PC-3 (cell line): ENCODE measurements at regions not wholly inside any gene's neighbourhood (a gene's known extent, or its start where the extent isn't known, plus 50 kb on each side); places are given as distances from the start of the nearest gene placed in this dataset.

ENCODE experiments used
- ATAC-seq: fragments of 200-7000 bp; cut with Tn5 transposase; 2 replicates; pipeline ENCODE4 v1.9.1; 2020; ENCODE audit warnings: mild to moderate bottlenecking, moderate library complexity
- BruUV-seq: library from RNA; stranded (reverse); fragments of 400-500 nt; replicated peaks from 2 replicates; lab custom pipeline; 2021; lab: Mats Ljungman, UMichigan
- CTCF ChIA-PET: fragments of 300-600 bp; sonication (Branson Sonifier 250); formaldehyde crosslinking; loops from one replicate; lab custom pipeline; 2022; ENCODE audit warnings: antibody characterized with exemption; lab: Charles Lee
- POLR2A ChIA-PET: fragments of 300-600 bp; sonication (Branson Sonifier 250); formaldehyde crosslinking; loops from one replicate; lab custom pipeline; 2022; ENCODE audit warnings: antibody characterized with exemption; ENCODE audit not compliant: unreplicated experiment; lab: Charles Lee
- DNase-seq: peaks from one replicate; pipeline ENCODE4 v3.0.0-alpha.2; 2015
- H2AFZ ChIP-seq: fragments of 300-600 bp; sonication (generic); 2 replicates; pipeline ENCODE4 v1.6.0; 2016; ENCODE audit warnings: antibody characterized with exemption, low read length
- H3F3A ChIP-seq: fragments of 300-600 bp; sonication (generic); one replicate; pipeline ENCODE4 v1.6.0; 2017; ENCODE audit warnings: antibody characterized with exemption, low read length, control low read depth, mild to moderate bottlenecking; ENCODE audit not compliant: unreplicated experiment
- H3K27ac ChIP-seq: fragments of 300-600 bp; sonication (generic); 2 replicates; pipeline ENCODE4 v1.5.1; 2016; ENCODE audit warnings: mild to moderate bottlenecking, low read length
- H3K27me3 ChIP-seq: fragments of 300-600 bp; sonication (generic); 2 replicates; pipeline ENCODE4 v1.6.1; 2016; ENCODE audit warnings: low read length, mixed read lengths
- H3K36me3 ChIP-seq: fragments of 300-600 bp; sonication (generic); 2 replicates; pipeline ENCODE4 v1.6.1; 2016; ENCODE audit warnings: low read depth, mixed run types, low read length, mixed read lengths
- H3K4me1 ChIP-seq: fragments of 300-600 bp; sonication (generic); 2 replicates; pipeline ENCODE4 v1.5.1; 2016; ENCODE audit warnings: low read length; ENCODE audit not compliant: insufficient read depth
- H3K4me2 ChIP-seq: fragments of 300-600 bp; sonication (generic); 2 replicates; pipeline ENCODE4 v1.6.0; 2016; ENCODE audit warnings: low read length
- H3K4me3 ChIP-seq: fragments of 300-600 bp; sonication (generic); 2 replicates; pipeline ENCODE4 v1.5.1; 2016; ENCODE audit warnings: mild to moderate bottlenecking, low read length, mixed read lengths
- H3K79me2 ChIP-seq: fragments of 300-600 bp; sonication (generic); 2 replicates; pipeline ENCODE4 v1.6.1; 2017; ENCODE audit warnings: low read length, mixed read lengths
- H3K9ac ChIP-seq: fragments of 300-600 bp; sonication (generic); 2 replicates; pipeline ENCODE4 v1.6.0; 2016; ENCODE audit warnings: mild to moderate bottlenecking, low read length
- H3K9me2 ChIP-seq: fragments of 300-600 bp; sonication (generic); replicated peaks from 2 replicates; pipeline ENCODE4 v1.6.1; 2016; ENCODE audit warnings: mixed run types, low read length, mixed read lengths
- H3K9me3 ChIP-seq: fragments of 300-600 bp; sonication (generic); 2 replicates; pipeline ENCODE4 v1.6.1; 2016; ENCODE audit warnings: low read length, mixed read lengths
- H4K20me1 ChIP-seq: fragments of 300-600 bp; sonication (generic); 2 replicates; pipeline ENCODE4 v1.6.1; 2016; ENCODE audit warnings: low read length, mixed read lengths
- EZH2 ChIP-seq: fragments of 300-600 bp; sonication (generic); IDR thresholded peaks from one replicate; pipeline ENCODE4 v1.6.1; 2017; ENCODE audit warnings: antibody characterized with exemption, mild to moderate bottlenecking, low read length; ENCODE audit not compliant: unreplicated experiment
- EZH2phosphoT487 ChIP-seq: fragments of 300-600 bp; sonication (generic); IDR thresholded peaks from 2 replicates; pipeline ENCODE4 v1.6.1; 2018; ENCODE audit warnings: mild to moderate bottlenecking, antibody characterized with exemption, low read length, borderline replicate concordance
- intact Hi-C: fragments of 100-400 bp; cut with micrococcal nuclease; formaldehyde crosslinking; loops from 2 replicates; pipeline ENCODE4 v1.9.0; 2023
- TF ChIP-seq, protein P1 (sequence below): fragments of 300-600 bp; sonication (generic); conservative IDR thresholded peaks from 2 replicates; pipeline ENCODE4 v1.5.1; 2017; ENCODE audit warnings: antibody characterized with exemption, low read depth, mild to moderate bottlenecking, low read length

GRCh38 chr7:22657479-22657878, 69.5 kb upstream of the IL6 start:
- no TSS peak for BruUV-seq
- Histone ChIP-seq H3K27me3 (no peaks in the 10 kb centered on the region), H3K9me3 (no peaks in the 10 kb centered on the region), H3K36me3 (no peaks in the 10 kb centered on the region), H3F3A (no peaks in the 10 kb centered on the region), H3K9ac (no peak overlapping the region), H3K4me1 (no peaks in the 10 kb centered on the region), H3K9me2 (no peaks in the 10 kb centered on the region), H3K4me3 (no peak overlapping the region), H4K20me1 (no peaks in the 10 kb centered on the region), H3K79me2 (no peaks in the 10 kb centered on the region), H3K27ac (no peak overlapping the region), H3K4me2 (no peak overlapping the region), H2AFZ (no peak overlapping the region)
- intact Hi-C loops = loop anchor here (1.0 kb wide), 1 partner anchor 69 kb away; no protein-coding TSS in a partner anchor
- DNase-seq = no peak
- TF ChIP-seq, protein P1, sequence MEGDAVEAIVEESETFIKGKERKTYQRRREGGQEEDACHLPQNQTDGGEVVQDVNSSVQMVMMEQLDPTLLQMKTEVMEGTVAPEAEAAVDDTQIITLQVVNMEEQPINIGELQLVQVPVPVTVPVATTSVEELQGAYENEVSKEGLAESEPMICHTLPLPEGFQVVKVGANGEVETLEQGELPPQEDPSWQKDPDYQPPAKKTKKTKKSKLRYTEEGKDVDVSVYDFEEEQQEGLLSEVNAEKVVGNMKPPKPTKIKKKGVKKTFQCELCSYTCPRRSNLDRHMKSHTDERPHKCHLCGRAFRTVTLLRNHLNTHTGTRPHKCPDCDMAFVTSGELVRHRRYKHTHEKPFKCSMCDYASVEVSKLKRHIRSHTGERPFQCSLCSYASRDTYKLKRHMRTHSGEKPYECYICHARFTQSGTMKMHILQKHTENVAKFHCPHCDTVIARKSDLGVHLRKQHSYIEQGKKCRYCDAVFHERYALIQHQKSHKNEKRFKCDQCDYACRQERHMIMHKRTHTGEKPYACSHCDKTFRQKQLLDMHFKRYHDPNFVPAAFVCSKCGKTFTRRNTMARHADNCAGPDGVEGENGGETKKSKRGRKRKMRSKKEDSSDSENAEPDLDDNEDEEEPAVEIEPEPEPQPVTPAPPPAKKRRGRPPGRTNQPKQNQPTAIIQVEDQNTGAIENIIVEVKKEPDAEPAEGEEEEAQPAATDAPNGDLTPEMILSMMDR = no peak
- no peak for TF ChIP-seq EZH2
- TF ChIP-seq EZH2phosphoT487 = no peak
- ATAC-seq = no peak
- POLR2A ChIA-PET = no interaction called here
- CTCF ChIA-PET = interaction anchor here (0.6 kb wide), 1 partner anchor 68 kb away, joined by 3 read pairs; no protein-coding TSS in a partner anchor

- intact Hi-C loops = no loop called here
- Histone ChIP-seq H3K27me3 (no peaks in the 10 kb centered on the region), H3K4me3 (no peak overlapping the region), H3K4me2 (no peak overlapping the region), H3K9me2 (no peaks in the 10 kb centered on the region), H3K27ac (no peak overlapping the region), H3K9me3 (no peaks in the 10 kb centered on the region), H3K79me2 (no peaks in the 10 kb centered on the region), H4K20me1 (no peaks in the 10 kb centered on the region), H3F3A (no peaks in the 10 kb centered on the region), H3K36me3 (no peaks in the 10 kb centered on the region), H3K9ac (no peak overlapping the region), H3K4me1 (peaks cover 16% of the 10 kb centered on the region; the same call in 1 of the 2 replicates), H2AFZ (no peak overlapping the region)
- BruUV-seq = no TSS peak
- no peak for ATAC-seq
- POLR2A ChIA-PET = interaction anchor here (0.6 kb wide), 1 partner anchor 17 kb away, joined by 13 read pairs; no protein-coding TSS in a partner anchor
- TF ChIP-seq, protein P1 = no peak
- TF ChIP-seq EZH2phosphoT487 = no peak
- TF ChIP-seq EZH2 = no peak
- CTCF ChIA-PET = no interaction called here
- DNase-seq = no peak
Measured at GRCh38 chr7:22655781-22656180, 71.2 kb upstream of the IL6 start.

- Histone ChIP-seq H2AFZ (no peak overlapping the region), H3K9me3 (no peaks in the 10 kb centered on the region), H3K27me3 (no peaks in the 10 kb centered on the region), H3K4me3 (no peak overlapping the region), H4K20me1 (no peaks in the 10 kb centered on the region), H3K9me2 (no peaks in the 10 kb centered on the region), H3F3A (no peaks in the 10 kb centered on the region), H3K79me2 (no peaks in the 10 kb centered on the region), H3K36me3 (no peaks in the 10 kb centered on the region), H3K4me1 (peaks cover 16% of the 10 kb centered on the region; the same call in 1 of the 2 replicates), H3K4me2 (no peak overlapping the region), H3K9ac (no peak overlapping the region), H3K27ac (no peak overlapping the region)
- DNase-seq (no peak), ATAC-seq (no peak)
- CTCF ChIA-PET = interaction anchor here (0.6 kb wide), 1 partner anchor 72 kb away, joined by 6 read pairs; the partner anchor contains the start of gene IL6
- POLR2A ChIA-PET = no interaction called here
- TF ChIP-seq EZH2 = no peak
- TF ChIP-seq, protein P1 = no peak
- BruUV-seq = no TSS peak
- intact Hi-C loops = no loop called here
Measured at GRCh38 chr7:22654831-22655230, 72.2 kb upstream of the IL6 start.
